HepG2 (cell line): ENCODE measurements at regions not wholly inside any gene's neighbourhood (a gene's known extent, or its start where the extent isn't known, plus 50 kb on each side); places are given as distances from the start of the nearest gene placed in this dataset.

Experiments used
- ARNT ChIP-seq: fragments of 450-650 bp; IDR thresholded peaks from 2 replicates; pipeline ENCODE4 v1.6.1; 2017
- BCL3 ChIP-seq: sonication (generic); formaldehyde crosslinking; IDR thresholded peaks from 2 replicates; pipeline ENCODE4 v1.5.1; 2020; ENCODE audit warnings: mild to moderate bottlenecking, missing genetic modification reagents, moderate library complexity
- CBX5 ChIP-seq: sonication (generic); formaldehyde crosslinking; IDR thresholded peaks from 2 replicates; pipeline ENCODE4 v1.4.0; 2020; ENCODE audit warnings: missing genetic modification reagents, borderline replicate concordance
- CREBL2 ChIP-seq: sonication (generic); formaldehyde crosslinking; IDR thresholded peaks from 2 replicates; pipeline ENCODE4 v1.8.1; 2023; ENCODE audit warnings: missing genetic modification reagents, mild to moderate bottlenecking, borderline replicate concordance
- ETS1 ChIP-seq: sonication (generic); formaldehyde crosslinking; IDR thresholded peaks from 2 replicates; pipeline ENCODE4 v1.4.0; 2020; ENCODE audit warnings: missing genetic modification reagents
- FOXJ3 ChIP-seq: sonication (generic); formaldehyde crosslinking; IDR thresholded peaks from 2 replicates; pipeline ENCODE4 v1.4.0; 2020; ENCODE audit warnings: missing genetic modification reagents, mild to moderate bottlenecking, borderline replicate concordance
- HNRNPLL ChIP-seq: fragments of 200-400 bp; formaldehyde crosslinking; IDR thresholded peaks from 2 replicates; pipeline ENCODE4 v1.6.1; 2017; ENCODE audit warnings: mild to moderate bottlenecking, low read depth, low read length; ENCODE audit not compliant: poor library complexity, severe bottlenecking
- KDM5A ChIP-seq: fragments of 200-600 bp; sonication (generic); IDR thresholded peaks from 2 replicates; pipeline ENCODE4 v1.7.0; 2018; ENCODE audit warnings: antibody characterized with exemption, mild to moderate bottlenecking, low read length, borderline replicate concordance
- KLF13 ChIP-seq: sonication (generic); formaldehyde crosslinking; IDR thresholded peaks from 2 replicates; pipeline ENCODE4 v1.4.0; 2020; ENCODE audit warnings: mild to moderate bottlenecking, missing genetic modification reagents
- MTF1 ChIP-seq: sonication (generic); formaldehyde crosslinking; IDR thresholded peaks from 2 replicates; pipeline ENCODE4 v1.5.0; 2020; ENCODE audit warnings: missing genetic modification reagents
- NAIF1 ChIP-seq: sonication (generic); formaldehyde crosslinking; IDR thresholded peaks from 2 replicates; pipeline ENCODE4 v1.5.0; 2020; ENCODE audit warnings: mild to moderate bottlenecking, missing genetic modification reagents, borderline replicate concordance
- NR2F6 ChIP-seq, 2 experiments: IDR thresholded peaks; 2 replicates each; pipeline ENCODE4 v1.6.1; 2016; ENCODE audit warnings: antibody characterized with exemption in 1 of 2, mild to moderate bottlenecking in 1 of 2
- PAF1 ChIP-seq: IDR thresholded peaks from 2 replicates; pipeline ENCODE4 v1.6.1; 2016; ENCODE audit warnings: missing genetic modification reagents, missing compliant biosample characterization
- POLR2AphosphoS2 ChIP-seq: IDR thresholded peaks from 2 replicates; pipeline ENCODE4 v1.6.1; 2011; ENCODE audit warnings: low read depth, low read length, improper control_type of control experiment
- ZNF282 ChIP-seq: fragments of 450-650 bp; IDR thresholded peaks from 2 replicates; pipeline ENCODE4 v1.6.1; 2018; ENCODE audit not compliant: partially characterized antibody
- ZNF616 ChIP-seq: sonication (generic); formaldehyde crosslinking; IDR thresholded peaks from 2 replicates; pipeline ENCODE4 v1.5.0; 2020; ENCODE audit warnings: low read depth, mild to moderate bottlenecking, missing genetic modification reagents
- ZNF629 ChIP-seq: sonication (generic); formaldehyde crosslinking; conservative IDR thresholded peaks from 2 replicates; pipeline ENCODE4 v1.5.0; 2020; ENCODE audit warnings: missing genetic modification reagents
- ZNF7 ChIP-seq: IDR thresholded peaks from 2 replicates; pipeline ENCODE4 v1.6.1; 2016; ENCODE audit warnings: missing biosample characterization, missing genetic modification reagents
- ZNF720 ChIP-seq: sonication (generic); formaldehyde crosslinking; IDR thresholded peaks from 2 replicates; pipeline ENCODE4 v1.4.0; 2020; ENCODE audit warnings: missing genetic modification reagents
- ZNF788 ChIP-seq: sonication (generic); formaldehyde crosslinking; IDR thresholded peaks from 2 replicates; pipeline ENCODE4 v1.5.0; 2020; ENCODE audit warnings: mild to moderate bottlenecking, missing genetic modification reagents, borderline replicate concordance
- ZSCAN21 ChIP-seq: sonication (generic); formaldehyde crosslinking; IDR thresholded peaks from 2 replicates; pipeline ENCODE4 v1.8.0; 2022; ENCODE audit warnings: mild to moderate bottlenecking, missing genetic modification reagents, moderate library complexity, borderline replicate concordance
- TF ChIP-seq, protein P1 (sequence below): sonication (generic); formaldehyde crosslinking; IDR thresholded peaks from 2 replicates; pipeline ENCODE4 v1.4.0; 2020; ENCODE audit warnings: mild to moderate bottlenecking, missing genetic modification reagents
- TF ChIP-seq, protein P2 (sequence below): sonication (generic); formaldehyde crosslinking; conservative IDR thresholded peaks from 2 replicates; pipeline ENCODE4 v1.4.0; 2020; ENCODE audit warnings: missing genetic modification reagents
- TF ChIP-seq, protein P3 (sequence below): sonication (generic); formaldehyde crosslinking; IDR thresholded peaks from 2 replicates; pipeline ENCODE4 v1.8.0; 2022; ENCODE audit warnings: mild to moderate bottlenecking, missing genetic modification reagents, moderate library complexity

- peak; percentile 95 for TF ChIP-seq BCL3
- no peak; the same call in 1 of the 2 replicates for TF ChIP-seq ETS1 (CRISPR knock-in tag)
- TF ChIP-seq ZSCAN21 (CRISPR knock-in tag): peak; percentile 97
- no peak for TF ChIP-seq CREBL2
- TF ChIP-seq ZNF720 (CRISPR knock-in tag): no peak
- no peak for TF ChIP-seq POLR2AphosphoS2
- TF ChIP-seq, protein P1, sequence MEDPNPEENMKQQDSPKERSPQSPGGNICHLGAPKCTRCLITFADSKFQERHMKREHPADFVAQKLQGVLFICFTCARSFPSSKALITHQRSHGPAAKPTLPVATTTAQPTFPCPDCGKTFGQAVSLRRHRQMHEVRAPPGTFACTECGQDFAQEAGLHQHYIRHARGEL (CRISPR knock-in tag): no peak; the same call in 1 of the 2 replicates
- no peak for TF ChIP-seq KLF13 (CRISPR knock-in tag)
- peak; percentile 99 for TF ChIP-seq CBX5 (CRISPR knock-in tag)
- TF ChIP-seq ZNF629 (CRISPR knock-in tag): peak; percentile 78; the same call in 1 of the 2 replicates
- peak; percentile 100 for TF ChIP-seq ZNF788 (CRISPR knock-in tag)
- TF ChIP-seq, protein P2, sequence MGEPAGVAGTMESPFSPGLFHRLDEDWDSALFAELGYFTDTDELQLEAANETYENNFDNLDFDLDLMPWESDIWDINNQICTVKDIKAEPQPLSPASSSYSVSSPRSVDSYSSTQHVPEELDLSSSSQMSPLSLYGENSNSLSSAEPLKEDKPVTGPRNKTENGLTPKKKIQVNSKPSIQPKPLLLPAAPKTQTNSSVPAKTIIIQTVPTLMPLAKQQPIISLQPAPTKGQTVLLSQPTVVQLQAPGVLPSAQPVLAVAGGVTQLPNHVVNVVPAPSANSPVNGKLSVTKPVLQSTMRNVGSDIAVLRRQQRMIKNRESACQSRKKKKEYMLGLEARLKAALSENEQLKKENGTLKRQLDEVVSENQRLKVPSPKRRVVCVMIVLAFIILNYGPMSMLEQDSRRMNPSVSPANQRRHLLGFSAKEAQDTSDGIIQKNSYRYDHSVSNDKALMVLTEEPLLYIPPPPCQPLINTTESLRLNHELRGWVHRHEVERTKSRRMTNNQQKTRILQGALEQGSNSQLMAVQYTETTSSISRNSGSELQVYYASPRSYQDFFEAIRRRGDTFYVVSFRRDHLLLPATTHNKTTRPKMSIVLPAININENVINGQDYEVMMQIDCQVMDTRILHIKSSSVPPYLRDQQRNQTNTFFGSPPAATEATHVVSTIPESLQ: 0 out of 2 replicates have a peak, but pooled peaks have one; percentile 61
- TF ChIP-seq FOXJ3 (CRISPR knock-in tag): peak; percentile 99
- 0 out of 2 replicates have a peak, but pooled peaks have one; percentile 13 for TF ChIP-seq KDM5A
- TF ChIP-seq, protein P3, sequence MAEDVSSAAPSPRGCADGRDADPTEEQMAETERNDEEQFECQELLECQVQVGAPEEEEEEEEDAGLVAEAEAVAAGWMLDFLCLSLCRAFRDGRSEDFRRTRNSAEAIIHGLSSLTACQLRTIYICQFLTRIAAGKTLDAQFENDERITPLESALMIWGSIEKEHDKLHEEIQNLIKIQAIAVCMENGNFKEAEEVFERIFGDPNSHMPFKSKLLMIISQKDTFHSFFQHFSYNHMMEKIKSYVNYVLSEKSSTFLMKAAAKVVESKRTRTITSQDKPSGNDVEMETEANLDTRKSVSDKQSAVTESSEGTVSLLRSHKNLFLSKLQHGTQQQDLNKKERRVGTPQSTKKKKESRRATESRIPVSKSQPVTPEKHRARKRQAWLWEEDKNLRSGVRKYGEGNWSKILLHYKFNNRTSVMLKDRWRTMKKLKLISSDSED (CRISPR knock-in tag): 0 out of 2 replicates have a peak, but pooled peaks have one; percentile 72
- TF ChIP-seq ZNF616: no peak; the same call in none of the 2 replicates
- peak; percentile 5; the same call in 1 of the 2 replicates for TF ChIP-seq ZNF7
- no peak for TF ChIP-seq MTF1 (CRISPR knock-in tag)
- no peak; the same call in 1 of the 2 replicates for TF ChIP-seq NAIF1 (CRISPR knock-in tag)
- peak; percentile 100 for TF ChIP-seq NR2F6 (IDR thresholded peaks at IDR 0.05)
- peak; percentile 100 for TF ChIP-seq NR2F6 (CRISPR knock-in tag; IDR thresholded peaks at IDR 0.05)
- TF ChIP-seq HNRNPLL: peak; percentile 55
- TF ChIP-seq ARNT: no peak
- TF ChIP-seq ZNF282: no peak
- no peak; the same call in 1 of the 2 replicates for TF ChIP-seq PAF1 (CRISPR knock-in tag)
These were observed 111.2 kb upstream of the PTPN1 start (continued) for GRCh38 chr20:50398821-50399554.
